Mesendoderm (in vitro differentiated cells): ENCODE measurements at regions not wholly inside any gene's neighbourhood (a gene's known extent, or its start where the extent isn't known, plus 50 kb on each side); places are given as distances from the start of the nearest gene placed in this dataset. TPM values are rescaled to one million over a fixed set of nuclear protein-coding genes. Genes with fewer than 3 reads are reported as not detected.

ENCODE experiments used
- small RNA-seq: library from polyadenylated mRNA; stranded (forward); fragments of <200 nt; extraction: miRNeasy Mini kit (QIAGEN cat#:217004); gene quantifications from one replicate; pipeline ENCODE3, GENCODE V24; 2013; ENCODE audit not compliant: insufficient read depth

Small RNAs in the stretch of these regions (small RNA-seq; reads per million reads assigned to genes)
- gene AL392089.1 = not detected
- gene RNU6-1327P = not detected
